ENCODE measurements at regions not wholly inside any gene's neighbourhood (a gene's known extent, or its start where the extent isn't known, plus 50 kb on each side); places are given as distances from the start of the nearest gene placed in this dataset.

DNA sequence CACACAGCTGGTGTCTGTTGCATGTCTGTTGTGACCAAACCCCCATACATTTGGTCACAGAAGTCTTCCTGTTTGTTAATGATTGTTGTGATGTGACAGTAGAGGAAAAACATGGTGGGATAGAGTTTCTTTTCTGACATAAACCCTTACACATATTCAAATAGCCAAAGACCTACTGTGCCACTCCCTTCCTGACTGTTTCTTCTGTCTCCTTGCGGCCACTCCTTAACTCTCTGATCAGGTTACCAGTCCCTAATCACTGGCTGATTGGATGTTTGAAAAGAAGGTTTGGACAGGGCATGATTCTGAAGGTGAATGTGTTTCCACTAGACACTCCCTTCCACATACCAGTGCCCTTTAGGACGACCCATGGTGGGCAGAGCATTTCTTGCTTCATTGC, 101.2 kb downstream of the SCP2D1 start:
- no peak for TF ChIP-seq POLR2AphosphoS5 (IDR thresholded peaks at IDR 0.05)
- TF ChIP-seq, protein P1, sequence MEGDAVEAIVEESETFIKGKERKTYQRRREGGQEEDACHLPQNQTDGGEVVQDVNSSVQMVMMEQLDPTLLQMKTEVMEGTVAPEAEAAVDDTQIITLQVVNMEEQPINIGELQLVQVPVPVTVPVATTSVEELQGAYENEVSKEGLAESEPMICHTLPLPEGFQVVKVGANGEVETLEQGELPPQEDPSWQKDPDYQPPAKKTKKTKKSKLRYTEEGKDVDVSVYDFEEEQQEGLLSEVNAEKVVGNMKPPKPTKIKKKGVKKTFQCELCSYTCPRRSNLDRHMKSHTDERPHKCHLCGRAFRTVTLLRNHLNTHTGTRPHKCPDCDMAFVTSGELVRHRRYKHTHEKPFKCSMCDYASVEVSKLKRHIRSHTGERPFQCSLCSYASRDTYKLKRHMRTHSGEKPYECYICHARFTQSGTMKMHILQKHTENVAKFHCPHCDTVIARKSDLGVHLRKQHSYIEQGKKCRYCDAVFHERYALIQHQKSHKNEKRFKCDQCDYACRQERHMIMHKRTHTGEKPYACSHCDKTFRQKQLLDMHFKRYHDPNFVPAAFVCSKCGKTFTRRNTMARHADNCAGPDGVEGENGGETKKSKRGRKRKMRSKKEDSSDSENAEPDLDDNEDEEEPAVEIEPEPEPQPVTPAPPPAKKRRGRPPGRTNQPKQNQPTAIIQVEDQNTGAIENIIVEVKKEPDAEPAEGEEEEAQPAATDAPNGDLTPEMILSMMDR (IDR thresholded peaks at IDR 0.05): no peak
- TF ChIP-seq POLR2A (IDR thresholded peaks at IDR 0.05): no peak
- no peak for TF ChIP-seq EP300 (IDR thresholded peaks at IDR 0.05)
- no peaks in the 10 kb centered on the region for H3K4me1 ChIP-seq
- no peak for DNase-seq (ENCODE audit: low spot score in 2 of 2)
- H3K27ac ChIP-seq: no peak overlapping the region
- WGBS: 90% methylated on average over 2 of the region's 2 CpGs
- H3K9me3 ChIP-seq: no peaks in the 10 kb centered on the region
- no peak overlapping the region for H3K4me3 ChIP-seq
- no peaks in the 10 kb centered on the region for H3K36me3 ChIP-seq
- no peaks in the 10 kb centered on the region for H3K27me3 ChIP-seq

DNA sequence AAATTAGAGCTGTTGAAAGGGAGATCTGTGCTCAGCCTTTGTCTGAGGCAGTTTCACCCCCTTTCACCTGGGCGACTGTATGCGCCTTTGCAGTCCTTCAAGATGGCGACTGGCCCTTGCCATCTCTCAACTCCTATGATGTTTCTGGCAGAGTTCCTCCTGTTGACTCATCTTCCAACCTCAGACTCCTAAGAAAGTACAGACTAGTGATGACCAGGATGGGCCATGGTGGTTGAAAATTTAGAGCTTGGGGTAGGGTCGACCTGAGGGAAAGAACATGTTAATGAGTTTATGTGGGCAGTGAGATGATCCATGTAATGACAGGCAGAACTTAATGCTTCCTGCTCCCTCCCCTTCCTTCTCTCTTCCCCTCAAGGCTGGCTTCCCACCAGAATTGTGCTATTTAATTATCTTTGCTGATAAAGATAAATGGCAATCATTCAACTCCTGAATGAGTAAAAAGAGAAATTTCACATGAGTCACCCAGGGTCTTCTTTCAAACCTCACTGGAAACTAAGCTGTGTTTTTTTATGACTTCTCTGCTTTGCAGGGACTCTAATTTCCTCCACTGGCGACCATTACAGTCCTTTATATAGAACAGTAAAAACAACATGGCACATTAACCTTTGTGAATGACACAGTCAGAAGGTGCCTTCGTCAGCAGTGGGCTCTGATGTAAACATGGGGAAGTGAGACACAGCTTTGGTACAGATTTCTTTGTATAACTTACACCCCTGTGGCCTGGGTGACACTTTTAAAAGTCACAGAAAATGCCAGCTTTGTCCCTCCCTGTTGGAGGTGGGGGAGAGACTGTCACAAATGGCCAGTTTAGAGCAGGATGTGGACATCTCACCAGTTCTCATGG, 103.5 kb downstream of the SCP2D1 start:
- H3K27ac ChIP-seq: no peak overlapping the region
- no peak overlapping the region for H3K4me3 ChIP-seq
- no peak for TF ChIP-seq POLR2AphosphoS5 (IDR thresholded peaks at IDR 0.05)
- DNase-seq (ENCODE audit: low spot score in 2 of 2): no peak
- WGBS: 78% methylated on average over 6 of the region's 6 CpGs
- H3K27me3 ChIP-seq: no peaks in the 10 kb centered on the region
- H3K9me3 ChIP-seq: no peaks in the 10 kb centered on the region
- no peaks in the 10 kb centered on the region for H3K36me3 ChIP-seq
- H3K4me1 ChIP-seq: no peaks in the 10 kb centered on the region

DNA sequence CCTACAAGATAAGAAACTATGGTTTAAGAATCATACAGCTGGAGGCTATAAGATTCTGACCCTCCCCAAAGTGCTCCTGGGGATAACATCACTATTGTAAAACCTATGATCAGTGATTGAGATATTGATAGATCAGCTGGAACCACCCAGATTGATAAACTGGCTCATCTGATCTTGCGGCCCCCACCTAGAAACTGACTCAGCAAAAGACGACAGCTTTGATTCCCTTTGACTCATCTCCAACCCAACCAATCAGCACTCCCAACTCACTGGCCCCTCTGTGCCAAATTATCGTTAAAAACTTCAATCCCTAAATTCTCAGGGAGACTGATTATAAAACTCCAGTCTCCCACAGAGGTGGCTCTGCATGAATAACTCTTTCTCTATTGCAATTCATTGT, 106.4 kb downstream of the SCP2D1 start:
- DNase-seq (ENCODE audit: low spot score in 2 of 2): no peak
- 76% methylated on average over 3 of the region's 3 CpGs for WGBS
- H3K27ac ChIP-seq: no peak overlapping the region
- H3K9me3 ChIP-seq: no peaks in the 10 kb centered on the region
- H3K27me3 ChIP-seq: no peaks in the 10 kb centered on the region
- no peak overlapping the region for H3K4me3 ChIP-seq
- no peaks in the 10 kb centered on the region for H3K36me3 ChIP-seq
- TF ChIP-seq, protein P1 (IDR thresholded peaks at IDR 0.05): no peak
- TF ChIP-seq EP300 (IDR thresholded peaks at IDR 0.05): no peak
- no peak for TF ChIP-seq POLR2AphosphoS5 (IDR thresholded peaks at IDR 0.05)
- no peak for TF ChIP-seq POLR2A (IDR thresholded peaks at IDR 0.05)
- H3K4me1 ChIP-seq: no peaks in the 10 kb centered on the region

DNA sequence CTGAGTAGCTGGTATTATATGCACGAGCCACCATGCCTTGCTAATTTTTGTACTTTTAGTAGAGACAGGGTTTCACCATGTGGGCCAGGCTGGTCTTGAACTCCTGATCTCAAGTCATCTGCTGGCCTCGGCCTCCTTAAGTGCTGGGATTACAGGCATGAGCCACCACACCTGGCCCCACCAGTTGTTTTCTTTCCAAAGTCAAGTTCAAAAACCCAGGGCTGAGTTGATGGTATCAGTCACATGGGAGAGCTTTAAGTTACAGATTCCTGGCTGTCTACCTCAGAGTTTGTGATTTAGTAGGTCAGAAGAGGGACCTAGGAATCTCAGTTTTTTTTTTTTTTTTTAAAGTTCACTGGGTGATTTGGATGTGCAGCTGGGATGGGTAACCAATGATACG, 107.7 kb downstream of the SCP2D1 start:
- WGBS: 79% methylated on average over 3 of the region's 3 CpGs
- no peak overlapping the region for H3K27ac ChIP-seq
- H3K4me1 ChIP-seq: no peaks in the 10 kb centered on the region
- no peak overlapping the region for H3K4me3 ChIP-seq
- no peaks in the 10 kb centered on the region for H3K27me3 ChIP-seq
- H3K9me3 ChIP-seq: no peaks in the 10 kb centered on the region
- TF ChIP-seq POLR2A (IDR thresholded peaks at IDR 0.05) (no peak), POLR2AphosphoS5 (IDR thresholded peaks at IDR 0.05) (no peak), EP300 (IDR thresholded peaks at IDR 0.05) (no peak)
- TF ChIP-seq, protein P1 (IDR thresholded peaks at IDR 0.05): no peak
- DNase-seq (ENCODE audit: low spot score in 2 of 2): no peak
- no peaks in the 10 kb centered on the region for H3K36me3 ChIP-seq

DNA sequence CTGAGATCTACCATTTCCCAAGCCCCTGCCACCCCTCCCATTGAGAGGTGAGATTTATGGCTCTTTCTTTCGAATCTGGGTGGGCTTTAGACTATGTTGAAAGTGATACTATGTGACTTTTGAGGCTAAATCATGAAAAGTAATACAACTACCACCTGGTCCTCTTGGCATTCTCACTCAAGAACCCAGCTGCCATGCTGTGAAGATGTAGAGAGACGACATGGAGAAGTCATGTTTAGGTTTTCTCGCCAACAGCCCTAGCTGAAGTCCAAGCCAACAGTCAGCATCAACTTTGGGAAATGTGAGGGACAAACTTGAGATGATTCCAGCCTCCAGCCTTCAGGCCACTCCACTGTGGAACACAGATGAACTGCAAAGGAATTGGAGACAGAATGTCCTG, 108.7 kb downstream of the SCP2D1 start:
- H3K27me3 ChIP-seq: no peaks in the 10 kb centered on the region
- 86% methylated on average over 3 of the region's 3 CpGs for WGBS
- H3K4me3 ChIP-seq: no peak overlapping the region
- H3K27ac ChIP-seq: no peak overlapping the region
- TF ChIP-seq POLR2A (IDR thresholded peaks at IDR 0.05) (no peak), EP300 (IDR thresholded peaks at IDR 0.05) (no peak), POLR2AphosphoS5 (IDR thresholded peaks at IDR 0.05) (no peak)
- TF ChIP-seq, protein P1 (IDR thresholded peaks at IDR 0.05): no peak
- H3K36me3 ChIP-seq: no peaks in the 10 kb centered on the region
- no peak for DNase-seq (ENCODE audit: low spot score in 2 of 2)
- no peaks in the 10 kb centered on the region for H3K9me3 ChIP-seq
- H3K4me1 ChIP-seq: no peaks in the 10 kb centered on the region
